ENCODE measurements at regions not wholly inside any gene's neighbourhood (a gene's known extent, or its start where the extent isn't known, plus 50 kb on each side); places are given as distances from the start of the nearest gene placed in this dataset.
"Not testable (repeated sequence)": the region's sequence is repeated elsewhere in the genome, so short reads cannot be mapped to it uniquely, and the experiment has no call there.

DNA sequence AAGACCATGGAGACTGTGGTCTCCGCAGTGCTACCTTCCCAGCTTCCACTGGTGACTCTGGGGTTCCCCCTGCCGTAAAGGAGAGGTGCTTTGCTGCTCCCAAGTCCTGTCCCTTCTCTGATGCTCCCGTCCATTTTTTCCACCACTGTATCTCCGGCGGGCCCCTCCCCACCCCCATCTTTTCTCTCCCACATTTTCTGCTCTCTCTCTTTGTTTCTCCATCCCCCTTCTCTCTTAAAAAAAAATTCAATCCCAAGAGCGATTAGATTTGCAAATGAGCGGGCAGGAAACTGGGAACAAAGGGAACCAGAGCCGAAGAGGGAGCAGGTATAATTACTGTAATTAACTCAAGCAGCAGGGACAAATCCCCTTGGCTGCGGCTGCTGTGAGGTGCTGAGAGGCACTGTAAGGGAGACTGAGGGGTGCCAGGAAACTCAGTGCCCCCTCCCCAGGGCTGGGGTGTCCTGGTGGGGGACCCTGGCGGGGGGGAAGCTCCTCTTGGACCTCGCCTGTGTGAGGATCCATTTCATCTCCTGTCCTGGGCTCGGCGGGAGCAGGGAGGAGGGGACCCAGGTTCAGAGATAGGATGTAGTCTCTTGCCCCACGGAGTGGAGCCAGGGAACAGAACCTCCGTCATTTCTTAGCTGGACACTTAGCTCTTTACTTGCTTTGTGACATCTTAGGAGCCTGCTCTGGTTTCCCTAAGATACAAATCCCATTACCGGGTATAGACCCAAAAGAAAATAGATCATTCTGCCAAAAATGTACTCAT is 140.4 kb upstream of the NRXN3 start:
- no peak overlapping the region for H3K4me3 Mint-ChIP-seq
- peak; percentile 79 for TF ChIP-seq EZH2phosphoT487 (IDR thresholded peaks at IDR 0.05)
- TF ChIP-seq EZH2 (IDR thresholded peaks at IDR 0.05) = no peak
- TF ChIP-seq, protein P1, sequence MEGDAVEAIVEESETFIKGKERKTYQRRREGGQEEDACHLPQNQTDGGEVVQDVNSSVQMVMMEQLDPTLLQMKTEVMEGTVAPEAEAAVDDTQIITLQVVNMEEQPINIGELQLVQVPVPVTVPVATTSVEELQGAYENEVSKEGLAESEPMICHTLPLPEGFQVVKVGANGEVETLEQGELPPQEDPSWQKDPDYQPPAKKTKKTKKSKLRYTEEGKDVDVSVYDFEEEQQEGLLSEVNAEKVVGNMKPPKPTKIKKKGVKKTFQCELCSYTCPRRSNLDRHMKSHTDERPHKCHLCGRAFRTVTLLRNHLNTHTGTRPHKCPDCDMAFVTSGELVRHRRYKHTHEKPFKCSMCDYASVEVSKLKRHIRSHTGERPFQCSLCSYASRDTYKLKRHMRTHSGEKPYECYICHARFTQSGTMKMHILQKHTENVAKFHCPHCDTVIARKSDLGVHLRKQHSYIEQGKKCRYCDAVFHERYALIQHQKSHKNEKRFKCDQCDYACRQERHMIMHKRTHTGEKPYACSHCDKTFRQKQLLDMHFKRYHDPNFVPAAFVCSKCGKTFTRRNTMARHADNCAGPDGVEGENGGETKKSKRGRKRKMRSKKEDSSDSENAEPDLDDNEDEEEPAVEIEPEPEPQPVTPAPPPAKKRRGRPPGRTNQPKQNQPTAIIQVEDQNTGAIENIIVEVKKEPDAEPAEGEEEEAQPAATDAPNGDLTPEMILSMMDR (IDR thresholded peaks at IDR 0.05) = peak; percentile 30
- Histone ChIP-seq H3K4me2 (peak overlapping the region; percentile 74), H3K27ac (no peak overlapping the region), H3K4me3 (peak overlapping the region; percentile 34), H3F3A (ENCODE audit: low read depth) (peaks cover 16% of the 10 kb centered on the region), H3K9me3 (ENCODE audit: low read depth) (no peaks in the 10 kb centered on the region), H3K36me3 (no peaks in the 10 kb centered on the region), H3K4me1 (peaks cover 23% of the 10 kb centered on the region), H3K79me2 (ENCODE audit: low read depth) (no peaks in the 10 kb centered on the region), H2AFZ (replicated peaks) (peak overlapping the region; percentile 97), H4K20me1 (ENCODE audit: low read depth) (no peaks in the 10 kb centered on the region), H3K27me3 (no peaks in the 10 kb centered on the region), H3K9ac (no peak overlapping the region)
- H3K27ac Mint-ChIP-seq = no peak overlapping the region
- peak; percentile 76 for DNase-seq (ENCODE audit: low spot score)
- H3K27me3 Mint-ChIP-seq (ENCODE audit: insufficient read depth, low read depth) = peaks cover 2% of the 10 kb centered on the region
- H3K36me3 Mint-ChIP-seq = no peaks in the 10 kb centered on the region
- peaks cover 3% of the 10 kb centered on the region for H3K9me3 Mint-ChIP-seq
- H3K4me1 Mint-ChIP-seq = peaks cover 13% of the 10 kb centered on the region

DNA sequence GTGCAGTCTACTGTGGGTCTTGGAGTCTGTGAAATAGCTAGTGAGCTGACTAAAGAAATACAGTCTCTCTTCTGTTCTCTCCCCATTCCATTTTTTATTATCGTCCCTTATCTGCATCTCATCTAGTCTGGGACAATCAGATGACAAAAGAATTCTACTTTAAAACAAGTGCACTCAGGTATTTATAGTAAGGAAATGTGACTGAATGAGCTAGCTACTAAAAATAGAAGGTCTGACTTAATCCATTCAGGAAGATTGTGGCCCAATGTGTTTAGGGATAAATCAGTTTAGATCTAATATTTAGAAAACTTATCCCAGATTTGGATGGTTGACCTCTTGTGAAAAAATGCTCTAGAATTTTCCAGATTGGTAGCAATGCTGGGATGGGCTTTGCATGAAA is 126.8 kb upstream of the NRXN3 start:
- Mint-ChIP-seq H3K4me1 (no peaks in the 10 kb centered on the region), H3K27ac (no peak overlapping the region), H3K9me3 (peaks cover 2% of the 10 kb centered on the region), H3K4me3 (no peak overlapping the region), H3K36me3 (no peaks in the 10 kb centered on the region), H3K27me3 (ENCODE audit: insufficient read depth, low read depth) (peaks cover 4% of the 10 kb centered on the region)
- Histone ChIP-seq H3K4me3 (no peak overlapping the region), H3K79me2 (ENCODE audit: low read depth) (no peaks in the 10 kb centered on the region), H3K4me2 (no peak overlapping the region), H4K20me1 (ENCODE audit: low read depth) (no peaks in the 10 kb centered on the region), H2AFZ (replicated peaks) (no peak overlapping the region), H3K4me1 (no peaks in the 10 kb centered on the region), H3K27me3 (no peaks in the 10 kb centered on the region), H3K27ac (no peak overlapping the region), H3F3A (ENCODE audit: low read depth) (no peaks in the 10 kb centered on the region), H3K9me3 (ENCODE audit: low read depth) (no peaks in the 10 kb centered on the region), H3K36me3 (no peaks in the 10 kb centered on the region), H3K9ac (no peak overlapping the region)
- no peak for TF ChIP-seq EZH2 (IDR thresholded peaks at IDR 0.05)
- TF ChIP-seq, protein P1 (IDR thresholded peaks at IDR 0.05) = no peak
- no peak for TF ChIP-seq EZH2phosphoT487 (IDR thresholded peaks at IDR 0.05)
- DNase-seq (ENCODE audit: low spot score) = no peak

DNA sequence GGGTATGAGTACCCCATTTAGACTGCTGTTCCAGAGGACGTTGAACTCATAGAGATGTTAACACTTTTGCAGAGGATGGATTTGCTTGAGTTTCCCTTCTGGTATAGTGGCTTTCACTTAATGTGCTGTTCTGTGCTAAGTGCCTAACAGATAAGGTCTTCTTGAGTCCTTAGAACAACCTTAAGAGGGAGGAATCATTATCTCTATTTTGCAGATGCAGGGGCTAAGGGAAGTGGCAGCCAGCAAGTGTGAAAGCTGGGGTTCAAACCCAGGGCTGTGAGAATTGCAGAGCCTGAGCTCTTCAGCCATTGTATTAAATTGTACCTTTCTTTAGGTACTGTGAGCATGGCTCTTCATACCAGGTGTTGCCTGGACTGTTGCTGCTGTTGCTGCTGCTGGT is 122.1 kb upstream of the NRXN3 start:
- no peaks in the 10 kb centered on the region for H3K36me3 Mint-ChIP-seq
- no peaks in the 10 kb centered on the region for H3F3A ChIP-seq (ENCODE audit: low read depth)
- no peaks in the 10 kb centered on the region for H3K4me1 ChIP-seq
- H3K4me1 Mint-ChIP-seq = no peaks in the 10 kb centered on the region
- H2AFZ ChIP-seq (replicated peaks) = peak overlapping the region; percentile 57
- no peak overlapping the region for H3K4me3 Mint-ChIP-seq
- H3K36me3 ChIP-seq = no peaks in the 10 kb centered on the region
- H3K4me2 ChIP-seq = no peak overlapping the region
- H3K27ac Mint-ChIP-seq = no peak overlapping the region
- H3K4me3 ChIP-seq = no peak overlapping the region
- H3K9me3 ChIP-seq (ENCODE audit: low read depth) = no peaks in the 10 kb centered on the region
- DNase-seq (ENCODE audit: low spot score) = no peak
- peaks cover 5% of the 10 kb centered on the region for H3K27me3 Mint-ChIP-seq (ENCODE audit: insufficient read depth, low read depth)
- H4K20me1 ChIP-seq (ENCODE audit: low read depth) = no peaks in the 10 kb centered on the region
- H3K9ac ChIP-seq = no peak overlapping the region
- H3K79me2 ChIP-seq (ENCODE audit: low read depth) = no peaks in the 10 kb centered on the region
- H3K27me3 ChIP-seq = no peaks in the 10 kb centered on the region
- no peak for TF ChIP-seq EZH2 (IDR thresholded peaks at IDR 0.05)
- TF ChIP-seq, protein P1 (IDR thresholded peaks at IDR 0.05) = no peak
- TF ChIP-seq EZH2phosphoT487 (IDR thresholded peaks at IDR 0.05) = no peak
- H3K9me3 Mint-ChIP-seq = peaks cover 7% of the 10 kb centered on the region
- H3K27ac ChIP-seq = no peak overlapping the region

DNA sequence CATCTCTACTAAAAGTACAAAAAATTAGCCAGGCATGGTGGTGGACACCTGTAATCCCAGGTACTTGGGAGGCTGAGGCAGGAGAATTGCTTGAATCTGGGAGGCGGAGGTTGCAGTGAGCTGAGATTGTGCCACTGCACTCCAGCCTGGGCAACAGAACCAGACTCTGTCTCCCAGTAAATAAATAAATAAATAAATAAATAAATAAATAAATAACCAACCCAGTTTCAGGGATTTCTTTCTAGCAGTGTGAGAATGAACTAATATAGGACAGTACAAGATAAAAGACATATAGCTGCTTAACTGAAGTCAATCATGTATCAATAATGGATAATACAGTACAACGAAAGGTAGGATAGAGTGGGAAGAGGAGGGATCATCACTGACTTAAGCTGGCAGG is 113.3 kb upstream of the NRXN3 start:
- not testable (repeated sequence) for H3K27me3 ChIP-seq; H3F3A ChIP-seq (ENCODE audit: low read depth); H3K4me2 ChIP-seq; H3K27me3 Mint-ChIP-seq (ENCODE audit: insufficient read depth, low read depth); H3K9ac ChIP-seq; H3K4me3 ChIP-seq; H3K36me3 ChIP-seq; H3K4me1 Mint-ChIP-seq; H3K9me3 Mint-ChIP-seq; H3K9me3 ChIP-seq (ENCODE audit: low read depth); H3K4me1 ChIP-seq; H3K27ac ChIP-seq; H3K79me2 ChIP-seq (ENCODE audit: low read depth); H4K20me1 ChIP-seq (ENCODE audit: low read depth); DNase-seq (ENCODE audit: low spot score); H3K27ac Mint-ChIP-seq; H3K36me3 Mint-ChIP-seq; H2AFZ ChIP-seq (replicated peaks); H3K4me3 Mint-ChIP-seq

All from neural progenitor cell (in vitro differentiated cells).